H1 (cell line): ENCODE measurements at regions not wholly inside any gene's neighbourhood (a gene's known extent, or its start where the extent isn't known, plus 50 kb on each side); places are given as distances from the start of the nearest gene placed in this dataset.

Source experiments
- CTCF ChIA-PET: fragments of 300-600 bp; sonication (Branson Sonifier 250); formaldehyde crosslinking; loops from one replicate; lab custom pipeline; 2021; ENCODE audit not compliant: partially characterized antibody; lab: Charles Lee
- POLR2A ChIA-PET: fragments of 300-600 bp; sonication (Branson Sonifier 250); formaldehyde crosslinking; loops from one replicate; lab custom pipeline; 2021; ENCODE audit warnings: inconsistent platforms; ENCODE audit not compliant: partially characterized antibody; lab: Charles Lee
- DNase-seq, 2 experiments: peaks; one replicate each; pipeline versions ENCODE4 v3.0.0 to v3.0.0-alpha.2; 2010 to 2022; ENCODE audit warnings: low spot score in 2 of 2, low read depth in 1 of 2, mixed read lengths in 1 of 2
- FAIRE-seq: peaks from 2 replicates; lab custom pipeline; 2011; peaks lifted over from hg19 to GRCh38; lab: Jason Lieb, UNC
- H2AFZ ChIP-seq: 2 replicates; pipeline ENCODE4 v1.8.1; 2012; ENCODE audit warnings: low read length, inconsistent platforms
- H2AK5ac ChIP-seq: 2 replicates; pipeline ENCODE4 v1.6.1; 2013; ENCODE audit warnings: low read depth, low read length
- H2BK120ac ChIP-seq: replicated peaks from 2 replicates; pipeline ENCODE3; 2013; ENCODE audit warnings: low read depth, low read length, inconsistent platforms
- H2BK12ac ChIP-seq: 2 replicates; pipeline ENCODE4 v1.6.1; 2013; ENCODE audit warnings: low read depth, low read length
- H2BK15ac ChIP-seq: 2 replicates; pipeline ENCODE4 v1.6.1; 2013; ENCODE audit warnings: low read length
- H2BK20ac ChIP-seq: 2 replicates; pipeline ENCODE4 v1.6.1; 2013; ENCODE audit warnings: low read length
- H2BK5ac ChIP-seq: 2 replicates; pipeline ENCODE4 v1.6.1; 2013; ENCODE audit warnings: low read depth, low read length
- H3K14ac ChIP-seq: 2 replicates; pipeline ENCODE4 v1.6.1; 2013; ENCODE audit warnings: inconsistent platforms; ENCODE audit not compliant: insufficient read length
- H3K18ac ChIP-seq: 2 replicates; pipeline ENCODE4 v1.6.1; 2013; ENCODE audit warnings: low read length; ENCODE audit errors: extremely low read depth
- H3K23ac ChIP-seq: 2 replicates; pipeline ENCODE4 v1.6.1; 2013; ENCODE audit warnings: inconsistent platforms; ENCODE audit not compliant: insufficient read length
- H3K23me2 ChIP-seq: 2 replicates; pipeline ENCODE4 v1.6.1; 2013; ENCODE audit warnings: low read depth, low read length
- H3K27ac ChIP-seq: 2 replicates; pipeline ENCODE4 v1.6.1; 2011; ENCODE audit warnings: low read depth, low read length, inconsistent platforms
- H3K27me3 ChIP-seq, 4 experiments: replicated peaks in 1 of 4; 1 replicate in 1 of 4; 2 replicates in 3 of 4; pipeline versions ENCODE4 v1.6.1 to v1.8.1; 2011 to 2013; ENCODE audit warnings: low read length in 3 of 4, mild to moderate bottlenecking in 3 of 4, inconsistent platforms in 2 of 4, mixed read lengths in 2 of 4, moderate library complexity in 1 of 4; ENCODE audit not compliant: control insufficient read depth in 3 of 4, insufficient read depth in 3 of 4; ENCODE audit errors: extremely low read depth in 1 of 4
- H3K36me3 ChIP-seq, 4 experiments: 2 replicates each; pipeline versions ENCODE4 v1.6.1 to v1.8.1; 2011 to 2013; ENCODE audit warnings: mild to moderate bottlenecking in 4 of 4, low read length in 3 of 4, moderate library complexity in 2 of 4, control low read depth in 1 of 4, inconsistent platforms in 1 of 4; ENCODE audit not compliant: insufficient read depth in 4 of 4, control insufficient read depth in 2 of 4
- H3K4ac ChIP-seq: replicated peaks from 2 replicates; pipeline ENCODE3; 2013; ENCODE audit warnings: low read length, low read depth, mixed read lengths, inconsistent platforms; ENCODE audit not compliant: insufficient read length
- H3K4me1 ChIP-seq, 4 experiments: replicated peaks in 1 of 4; 1 replicate in 1 of 4; 2 replicates in 3 of 4; pipeline versions ENCODE4 v1.6.1 to v1.8.1; 2011 to 2013; ENCODE audit warnings: low read length in 3 of 4, inconsistent platforms in 2 of 4, mixed read lengths in 1 of 4; ENCODE audit not compliant: insufficient read depth in 4 of 4, control insufficient read depth in 3 of 4
- H3K4me2 ChIP-seq, 2 experiments: 2 replicates each; pipeline versions ENCODE4 v1.6.1 to v1.8.1; 2011 to 2013; ENCODE audit warnings: low read depth in 2 of 2, low read length in 2 of 2, control low read depth in 1 of 2, inconsistent platforms in 1 of 2, mild to moderate bottlenecking in 1 of 2; ENCODE audit not compliant: insufficient read depth in 1 of 2
- H3K4me3 ChIP-seq, 4 experiments: fragments of 200-600, 300-600 bp in 1 of 4; sonication (generic), shearing (Covaris generic), sonication (Bioruptor Twin) in 1 of 4; 2 replicates each; pipeline versions ENCODE4 v1.5.1 to v1.8.1; 2011 to 2016; ENCODE audit warnings: low read length in 4 of 4, low read depth in 3 of 4, control low read depth in 2 of 4, inconsistent platforms in 2 of 4, mild to moderate bottlenecking in 2 of 4, mixed read lengths in 1 of 4, moderate library complexity in 1 of 4; ENCODE audit not compliant: insufficient read depth in 2 of 4; ENCODE audit errors: extremely low read depth in 1 of 4
- H3K56ac ChIP-seq: replicated peaks from 2 replicates; pipeline ENCODE3; 2013; ENCODE audit warnings: low read depth, mild to moderate bottlenecking, mixed read lengths, low read length, inconsistent platforms; ENCODE audit not compliant: insufficient read length
- H3K79me1 ChIP-seq: 2 replicates; pipeline ENCODE4 v1.6.1; 2013; ENCODE audit warnings: low read depth, low read length, control low read depth
- H3K79me2 ChIP-seq, 2 experiments: 2 replicates each; pipeline versions ENCODE4 v1.6.1 to v1.8.1; 2012 to 2013; ENCODE audit warnings: low read length in 2 of 2, mild to moderate bottlenecking in 2 of 2, inconsistent platforms in 1 of 2; ENCODE audit not compliant: insufficient read depth in 2 of 2, control insufficient read depth in 1 of 2
- H3K9ac ChIP-seq, 4 experiments: replicated peaks in 1 of 4; 1 replicate in 1 of 4; 2 replicates in 3 of 4; pipeline versions ENCODE4 v1.6.1 to v1.8.1; 2011 to 2013; ENCODE audit warnings: low read depth in 3 of 4, low read length in 3 of 4, control low read depth in 2 of 4, mild to moderate bottlenecking in 2 of 4, moderate library complexity in 2 of 4, inconsistent platforms in 1 of 4; ENCODE audit errors: extremely low read depth in 1 of 4
- H3K9me3 ChIP-seq, 2 experiments: 2 replicates each; pipeline versions ENCODE4 v1.6.1 to v1.8.1; 2012 to 2013; ENCODE audit warnings: mild to moderate bottlenecking in 2 of 2, moderate library complexity in 2 of 2, control low read depth in 1 of 2, inconsistent platforms in 1 of 2, low read depth in 1 of 2, low read length in 1 of 2, mixed read lengths in 1 of 2; ENCODE audit not compliant: insufficient read depth in 2 of 2
- H4K20me1 ChIP-seq, 2 experiments: replicated peaks in 1 of 2; 2 replicates each; pipeline versions ENCODE3 to v1.8.1; 2011 to 2013; ENCODE audit warnings: inconsistent platforms in 2 of 2, low read length in 2 of 2, mild to moderate bottlenecking in 1 of 2; ENCODE audit not compliant: insufficient read depth in 2 of 2, control insufficient read depth in 1 of 2
- H4K5ac ChIP-seq: 2 replicates; pipeline ENCODE4 v1.6.1; 2013; ENCODE audit warnings: low read length, low read depth, mixed read lengths, inconsistent platforms; ENCODE audit not compliant: insufficient read length
- H4K8ac ChIP-seq: 2 replicates; pipeline ENCODE4 v1.8.0; 2013; ENCODE audit warnings: mild to moderate bottlenecking, moderate library complexity, low read length, inconsistent platforms; ENCODE audit not compliant: insufficient read depth; ENCODE audit errors: extremely low read depth
- H4K91ac ChIP-seq: replicated peaks from 2 replicates; pipeline ENCODE3; 2013; ENCODE audit warnings: low read length, mixed read lengths, inconsistent platforms; ENCODE audit not compliant: insufficient read length
- CBX5 ChIP-seq: fragments of 300-800, 300-1000 bp; sonication (generic); IDR thresholded peaks from 2 replicates; pipeline ENCODE4 v1.7.1; 2016; ENCODE audit warnings: antibody characterized with exemption, low read length, low read depth
- CEBPB ChIP-seq: IDR thresholded peaks from 2 replicates; pipeline ENCODE4 v1.6.1; 2012; ENCODE audit warnings: low read depth, low read length
- CHD1 ChIP-seq: IDR thresholded peaks from 2 replicates; pipeline ENCODE4 v1.6.1; 2012; ENCODE audit warnings: low read depth, low read length, improper control_type of control experiment
- CHD2 ChIP-seq: IDR thresholded peaks from 2 replicates; pipeline ENCODE4 v1.6.1; 2012; ENCODE audit warnings: low read length, improper control_type of control experiment
- FOSL1 ChIP-seq: IDR thresholded peaks from 2 replicates; pipeline ENCODE4 v1.6.1; 2011; ENCODE audit warnings: mild to moderate bottlenecking, low read depth, low read length, moderate library complexity; ENCODE audit not compliant: insufficient read depth
- GTF2F1 ChIP-seq: IDR thresholded peaks from 2 replicates; pipeline ENCODE4 v1.6.1; 2012; ENCODE audit warnings: low read depth, low read length, improper control_type of control experiment, borderline replicate concordance
- MAFK ChIP-seq: IDR thresholded peaks from 2 replicates; pipeline ENCODE4 v1.6.1; 2012; ENCODE audit warnings: low read depth, mild to moderate bottlenecking, improper control_type of control experiment, low read length
- TAF1 ChIP-seq: IDR thresholded peaks from 2 replicates; pipeline ENCODE4 v1.6.1; 2011; ENCODE audit warnings: mild to moderate bottlenecking, low read depth, low read length
- TEAD4 ChIP-seq: IDR thresholded peaks from 2 replicates; pipeline ENCODE4 v1.6.1; 2012; ENCODE audit warnings: low read depth, low read length, inconsistent platforms, mixed read lengths
- WGBS, 2 experiments: shearing (Covaris generic) in 1 of 2; methylation state at CpG; one replicate each; pipeline versions ENCODE4 v1.1.6 to v1.1.7; 2013 to 2015; ENCODE audit warnings: low lambda C conversion rate in 2 of 2, mixed read lengths in 2 of 2, inconsistent platforms in 1 of 2, low coverage in 1 of 2, missing lambda C conversion rate in 1 of 2; ENCODE audit not compliant: insufficient replicate concordance in 2 of 2, insufficient coverage in 1 of 2, insufficient read length in 1 of 2; ENCODE audit errors: extremely low coverage in 1 of 2, missing lambda C conversion rate in 1 of 2; 5-methylcytosine and 5-hydroxymethylcytosine counted together

DNA sequence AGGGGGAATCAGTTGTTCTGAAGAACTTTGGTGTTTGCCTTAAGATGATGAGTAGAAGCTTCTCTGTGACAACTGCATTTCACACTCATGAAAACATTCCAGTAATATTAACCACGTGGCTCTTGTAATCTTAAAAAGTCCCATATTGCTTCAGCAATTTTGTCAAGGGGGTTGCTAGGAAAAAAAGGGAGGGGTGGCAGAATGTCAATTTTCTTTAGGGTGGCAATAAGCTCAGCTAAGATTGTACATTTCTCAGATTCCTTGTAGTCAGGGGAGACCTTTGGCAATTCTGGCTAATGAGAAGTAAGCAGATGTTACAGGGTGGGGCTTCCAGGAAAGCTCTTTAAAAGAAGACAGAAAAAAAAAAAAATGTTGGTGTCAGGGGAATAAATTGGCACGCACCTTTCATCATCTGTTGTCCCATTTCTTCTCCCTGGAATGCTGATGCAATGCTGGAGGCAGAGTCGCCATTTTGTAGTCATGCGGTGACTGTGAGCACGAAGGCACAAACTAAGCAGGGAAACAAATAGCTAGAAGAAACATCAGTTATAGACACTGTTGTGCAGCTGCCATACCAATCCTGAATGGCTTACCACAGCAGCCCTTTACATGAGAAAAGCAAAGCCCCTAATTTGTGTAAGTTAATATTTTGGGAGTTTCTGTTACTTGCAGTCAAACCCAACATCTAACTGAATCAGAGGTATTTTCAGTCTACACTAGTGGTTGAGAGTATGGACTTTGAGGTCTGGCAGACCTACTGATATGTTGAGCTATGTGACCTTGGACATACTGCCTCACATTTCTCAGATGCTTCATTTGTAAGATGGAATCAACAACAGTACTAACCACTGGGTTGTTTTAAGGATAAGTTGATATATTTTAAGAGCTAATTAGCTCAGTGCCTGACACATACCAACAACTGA lies 56.1 kb upstream of the MRPS6 start:
- H2AK5ac ChIP-seq: no peak overlapping the region
- no peak overlapping the region for H4K8ac ChIP-seq
- ChIA-PET POLR2A (no interaction called here), CTCF (interaction anchor here (1.4 kb wide), 3 partner anchors 48 to 94 kb away, joined by 3 read pairs; no protein-coding TSS in a partner anchor)
- no peak overlapping the region for H2BK120ac ChIP-seq
- no peaks in the 10 kb centered on the region for H4K20me1 ChIP-seq
- no peak overlapping the region for H4K5ac ChIP-seq
- no peaks in the 10 kb centered on the region for H3K36me3 ChIP-seq
- no peak overlapping the region for H2BK12ac ChIP-seq
- H3K9me3 ChIP-seq: no peaks in the 10 kb centered on the region; a peak in 1 of 4 replicates
- no peak overlapping the region for H3K23ac ChIP-seq
- no peak overlapping the region for H4K91ac ChIP-seq
- whole genome bisulfite sequencing, 2 experiments: 92% methylated on average over 5 of the region's 5 CpGs; no CpG with 5 or more reads in 1 of the 2 experiments
- H3K4me1 ChIP-seq: peaks cover 0 to 3% (median 0%) of the 10 kb centered on the region in 4 experiments; a peak in 1 of 7 replicates
- H3K4me3 ChIP-seq: no peak overlapping the region
- no peak overlapping the region for H3K18ac ChIP-seq
- H3K56ac ChIP-seq: no peak overlapping the region
- no peak overlapping the region for H3K9ac ChIP-seq
- no peaks in the 10 kb centered on the region for H3K79me2 ChIP-seq
- H2AFZ ChIP-seq: no peak overlapping the region
- H2BK5ac ChIP-seq: no peak overlapping the region
- no peak overlapping the region for H3K27ac ChIP-seq
- no peak overlapping the region for H3K4ac ChIP-seq
- FAIRE-seq: no peak
- no peaks in the 10 kb centered on the region for H3K79me1 ChIP-seq
- no peak for TF ChIP-seq CHD1
- TF ChIP-seq FOSL1: no peak
- no peak for TF ChIP-seq TAF1
- TF ChIP-seq GTF2F1: no peak
- no peak for TF ChIP-seq CBX5
- TF ChIP-seq CHD2: no peak
- TF ChIP-seq MAFK: no peak
- TF ChIP-seq CEBPB: no peak
- no peak for TF ChIP-seq TEAD4
- H3K27me3 ChIP-seq: no peaks in the 10 kb centered on the region
- no peak overlapping the region for H2BK20ac ChIP-seq
- no peaks in the 10 kb centered on the region for H3K23me2 ChIP-seq
- no peak overlapping the region for H3K14ac ChIP-seq
- no peak for DNase-seq
- H2BK15ac ChIP-seq: no peak overlapping the region
- no peak overlapping the region for H3K4me2 ChIP-seq
